GM13976 (cell line): ENCODE measurements at regions not wholly inside any gene's neighbourhood (a gene's known extent, or its start where the extent isn't known, plus 50 kb on each side); places are given as distances from the start of the nearest gene placed in this dataset.
"Not testable (repeated sequence)": the region's sequence is repeated elsewhere in the genome, so short reads cannot be mapped to it uniquely, and the experiment has no call there.

Source experiments
- DNase-seq: peaks from one replicate; pipeline ENCODE4 v3.0.0; 2012; ENCODE audit warnings: low spot score
- in situ Hi-C: fragments of 300-500 bp; cut with MboI; formaldehyde crosslinking; loops from one replicate; pipeline ENCODE4 v1.12.0; 2022; ENCODE audit warnings: low sequenced_read_pairs, mixed read lengths, inconsistent platforms; ENCODE audit not compliant: unreplicated experiment
- TF ChIP-seq, protein P1 (sequence below): IDR thresholded peaks from 2 replicates; pipeline ENCODE4 v1.5.1; 2012; ENCODE audit warnings: borderline replicate concordance, mild to moderate bottlenecking; ENCODE audit not compliant: insufficient read depth; ENCODE audit errors: extremely low read depth, missing control alignments, control extremely low read depth

DNA sequence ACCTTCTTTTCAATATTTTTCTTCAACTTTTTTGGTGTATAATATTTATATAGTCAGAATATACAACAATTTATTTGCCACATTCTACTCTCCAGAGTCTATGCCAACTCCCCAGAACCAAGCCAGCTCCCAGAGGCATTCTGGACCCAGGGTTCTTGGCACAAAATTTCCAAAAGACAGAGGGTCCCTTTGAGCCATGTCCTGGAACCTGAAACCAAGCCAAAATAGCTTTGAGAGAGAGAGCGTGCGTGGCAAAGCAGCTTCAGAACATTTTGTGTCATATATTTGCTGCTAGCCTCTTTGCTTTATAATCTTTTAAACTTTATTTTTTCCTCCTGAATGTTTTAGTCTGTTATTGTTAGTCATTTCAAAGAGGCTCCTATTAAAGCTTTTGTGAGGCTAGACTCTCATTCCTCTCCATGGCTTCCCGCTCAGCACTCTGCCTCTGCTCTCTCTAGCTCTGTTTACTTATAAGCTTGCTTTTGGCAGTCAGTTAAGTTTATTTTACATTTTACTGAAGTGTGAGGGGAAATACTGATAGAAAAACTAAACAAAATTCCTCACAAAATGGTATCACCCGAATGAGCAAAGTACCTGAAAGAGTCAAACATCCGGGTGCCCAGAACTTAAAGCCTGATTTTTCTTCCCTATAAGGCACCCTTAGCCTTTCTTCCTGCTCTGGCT lies 605.1 kb upstream of the ID4 start:
- TF ChIP-seq, protein P1, sequence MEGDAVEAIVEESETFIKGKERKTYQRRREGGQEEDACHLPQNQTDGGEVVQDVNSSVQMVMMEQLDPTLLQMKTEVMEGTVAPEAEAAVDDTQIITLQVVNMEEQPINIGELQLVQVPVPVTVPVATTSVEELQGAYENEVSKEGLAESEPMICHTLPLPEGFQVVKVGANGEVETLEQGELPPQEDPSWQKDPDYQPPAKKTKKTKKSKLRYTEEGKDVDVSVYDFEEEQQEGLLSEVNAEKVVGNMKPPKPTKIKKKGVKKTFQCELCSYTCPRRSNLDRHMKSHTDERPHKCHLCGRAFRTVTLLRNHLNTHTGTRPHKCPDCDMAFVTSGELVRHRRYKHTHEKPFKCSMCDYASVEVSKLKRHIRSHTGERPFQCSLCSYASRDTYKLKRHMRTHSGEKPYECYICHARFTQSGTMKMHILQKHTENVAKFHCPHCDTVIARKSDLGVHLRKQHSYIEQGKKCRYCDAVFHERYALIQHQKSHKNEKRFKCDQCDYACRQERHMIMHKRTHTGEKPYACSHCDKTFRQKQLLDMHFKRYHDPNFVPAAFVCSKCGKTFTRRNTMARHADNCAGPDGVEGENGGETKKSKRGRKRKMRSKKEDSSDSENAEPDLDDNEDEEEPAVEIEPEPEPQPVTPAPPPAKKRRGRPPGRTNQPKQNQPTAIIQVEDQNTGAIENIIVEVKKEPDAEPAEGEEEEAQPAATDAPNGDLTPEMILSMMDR = no peak
- in situ Hi-C loops = no loop called here
- no peak for DNase-seq

DNA sequence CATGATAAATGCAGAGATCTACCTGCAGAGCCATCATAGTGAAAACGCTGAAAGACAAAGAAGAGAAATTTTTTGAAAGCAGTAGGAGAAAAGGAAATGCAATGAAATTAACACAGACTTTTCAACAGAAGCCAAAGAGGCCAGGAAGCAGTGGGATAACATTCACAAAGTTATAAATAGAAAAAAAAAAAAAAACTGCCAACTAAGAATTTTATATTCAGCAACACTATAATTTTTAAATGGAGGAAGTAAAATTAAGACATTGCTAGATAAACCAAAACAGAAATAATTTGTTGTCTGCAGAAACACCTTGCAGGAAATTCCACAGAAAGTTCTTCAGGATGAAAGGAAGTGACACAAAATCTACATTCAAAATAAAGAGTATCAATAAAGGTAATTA lies 591.5 kb upstream of the ID4 start:
- DNase-seq = no peak
- in situ Hi-C loops = no loop called here
- TF ChIP-seq, protein P1 = no peak

DNA sequence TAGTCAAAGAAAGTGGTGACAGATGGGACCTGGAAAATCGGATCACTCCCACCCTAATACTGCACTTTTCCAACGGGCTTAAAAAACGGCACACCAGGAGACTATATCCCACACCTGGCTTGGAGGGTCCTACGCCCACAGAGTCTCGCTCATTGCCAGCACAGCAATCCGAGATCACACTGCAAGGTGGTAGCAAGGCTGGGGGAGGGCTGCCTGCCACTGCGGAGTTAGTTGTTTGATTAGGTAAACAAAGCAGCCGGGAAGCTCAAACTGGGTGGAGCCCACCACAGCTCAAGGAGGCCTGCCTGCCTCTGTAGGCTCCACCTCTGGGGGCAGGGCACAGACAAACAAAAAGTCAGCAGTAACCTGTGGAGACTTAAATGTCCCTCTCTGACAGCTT lies 590.0 kb upstream of the ID4 start:
- in situ Hi-C loops, DNase-seq: not testable (repeated sequence)

DNA sequence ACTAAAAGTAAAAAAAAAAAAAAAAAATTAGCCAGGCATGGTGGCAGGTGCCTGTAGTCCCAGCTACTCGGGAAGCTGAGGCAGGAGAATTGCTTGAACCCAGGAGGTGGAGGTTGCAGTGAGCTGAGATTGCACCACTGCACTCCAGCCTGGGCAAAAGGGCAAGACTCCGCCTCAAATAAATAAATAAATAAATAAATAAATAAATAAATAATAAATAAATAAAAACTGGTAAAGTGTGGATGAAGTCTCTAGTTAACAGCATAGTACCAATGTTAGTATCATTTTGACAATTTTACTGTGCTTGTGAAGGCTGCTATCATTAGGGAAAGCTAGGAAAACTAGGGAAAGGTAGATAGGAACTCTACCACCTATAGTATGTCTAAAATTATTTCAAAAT lies 581.0 kb upstream of the ID4 start:
- DNase-seq, in situ Hi-C loops: not testable (repeated sequence)

DNA sequence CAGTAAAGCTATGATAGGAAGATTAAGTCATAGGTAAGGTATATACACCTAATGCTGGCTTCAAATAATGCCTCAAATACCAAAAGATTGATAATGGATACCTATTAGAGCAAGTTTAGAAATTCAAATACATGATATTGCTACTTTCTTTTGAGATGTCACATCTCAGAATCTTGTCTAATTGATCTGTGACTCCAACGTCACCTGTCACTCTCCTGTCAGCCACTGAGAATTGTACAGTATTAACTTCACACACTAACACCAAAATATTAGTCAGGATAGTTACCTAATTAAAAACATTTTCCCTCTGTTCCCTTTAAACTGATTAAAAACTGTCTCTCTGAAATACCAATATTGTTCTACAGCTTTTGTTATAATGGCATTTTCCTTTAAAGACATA lies 575.5 kb upstream of the ID4 start:
- in situ Hi-C loops = no loop called here
- no peak for DNase-seq
- TF ChIP-seq, protein P1 = no peak

DNA sequence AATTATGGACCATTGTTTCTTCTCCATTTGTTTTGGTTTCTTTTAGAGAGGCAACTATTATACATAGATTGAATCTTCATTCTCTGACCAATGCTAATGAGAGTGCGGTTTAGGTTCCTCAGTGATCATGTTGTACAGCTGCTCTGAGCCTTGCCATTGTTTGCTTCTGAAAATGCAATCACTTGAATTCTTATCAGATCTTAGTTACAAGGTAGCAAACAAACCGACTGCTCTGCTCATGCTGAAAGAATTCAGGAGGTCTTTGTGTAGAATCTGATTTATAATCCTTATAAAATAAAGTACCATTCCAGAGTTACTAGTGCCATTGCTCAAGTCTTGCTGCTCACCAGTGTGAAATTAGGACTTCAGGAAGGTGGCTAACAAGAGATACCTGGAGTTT lies 569.1 kb upstream of the ID4 start:
- no peak for DNase-seq
- TF ChIP-seq, protein P1 = no peak
- in situ Hi-C loops = no loop called here

DNA sequence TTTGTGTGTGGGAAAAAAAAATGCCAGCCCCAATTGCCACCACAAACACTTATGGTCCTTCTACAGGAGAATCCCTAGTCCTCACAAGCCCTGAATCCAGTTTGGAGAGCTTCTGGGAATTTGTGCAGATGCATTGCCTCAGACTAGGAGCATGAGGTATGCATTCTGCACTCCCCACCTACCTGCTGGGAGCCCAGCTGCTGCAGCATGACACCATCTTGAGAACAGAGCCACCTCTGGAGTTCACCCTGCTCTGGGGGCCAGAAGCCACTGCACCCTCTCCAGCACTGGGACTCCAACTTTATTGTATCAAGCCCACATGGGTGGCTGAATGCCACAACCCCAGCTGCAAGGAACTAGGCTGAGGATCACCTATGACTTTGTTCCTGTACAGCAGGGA lies 568.5 kb upstream of the ID4 start:
- in situ Hi-C loops = no loop called here
- TF ChIP-seq, protein P1 = no peak

DNA sequence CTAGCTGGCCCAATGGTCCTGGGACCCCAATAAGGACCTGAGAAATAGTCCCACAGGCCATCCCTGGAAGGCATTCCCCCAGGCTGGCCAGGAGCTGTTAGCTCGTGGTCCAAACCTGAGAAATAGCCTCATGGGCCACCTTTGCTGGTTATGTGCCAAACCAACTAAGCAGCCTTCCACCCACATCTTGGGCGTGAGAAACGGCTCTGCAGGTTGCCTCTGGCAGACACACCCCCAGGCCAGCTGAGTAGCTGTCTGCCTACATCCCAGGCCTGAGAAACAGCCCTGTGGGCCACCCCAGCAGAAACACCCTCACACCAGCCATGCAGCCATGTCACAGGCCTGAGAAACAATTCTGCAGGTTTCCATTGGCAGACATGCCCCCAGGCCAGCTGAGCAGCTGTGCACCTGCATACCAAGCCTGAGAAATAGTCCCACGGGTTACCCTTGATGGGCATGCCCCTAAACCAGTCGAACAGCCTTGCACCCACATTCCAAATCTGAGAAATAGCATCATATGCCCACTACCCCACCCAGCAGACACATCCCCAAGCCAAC lies 567.8 kb upstream of the ID4 start:
- TF ChIP-seq, protein P1 = no peak
- in situ Hi-C loops = no loop called here
- no peak for DNase-seq

More for the DNA sequence above, 568.5 kb upstream of the ID4 start:
- no peak for DNase-seq
